Endothelial cell of umbilical vein (primary cell): ENCODE measurements at regions not wholly inside any gene's neighbourhood (a gene's known extent, or its start where the extent isn't known, plus 50 kb on each side); places are given as distances from the start of the nearest gene placed in this dataset.

Experiments used
- BruUV-seq: library from RNA; stranded (reverse); fragments of 400-500 nt; replicated peaks from 2 replicates; lab custom pipeline; 2021; lab: Mats Ljungman, UMichigan
- CTCF ChIA-PET: fragments of 300-600, 350-600 bp; sonication (Branson Sonifier 250); formaldehyde crosslinking; loops from one replicate; lab custom pipeline; 2021; ENCODE audit warnings: antibody characterized with exemption, inconsistent platforms; lab: Charles Lee
- POLR2A ChIA-PET: fragments of 300-600, 350-600 bp; sonication (Branson Sonifier 250); formaldehyde crosslinking; loops from one replicate; lab custom pipeline; 2021; ENCODE audit warnings: antibody characterized with exemption, inconsistent platforms; lab: Charles Lee
- DNase-seq: peaks from one replicate; pipeline ENCODE4 v3.0.0-alpha.2; 2011; ENCODE audit warnings: low read depth, low spot score
- FAIRE-seq: peaks from 2 replicates; lab custom pipeline; 2011; peaks lifted over from hg19 to GRCh38; lab: Jason Lieb, UNC
- H2AFZ ChIP-seq: 2 replicates; pipeline ENCODE4 v1.6.0; 2012; ENCODE audit warnings: low read depth, low read length, control low read depth, inconsistent platforms
- H3K27ac ChIP-seq: 2 replicates; pipeline ENCODE4 v1.5.1; 2011; ENCODE audit warnings: low read depth, mild to moderate bottlenecking, control low read depth, low read length, moderate library complexity; ENCODE audit not compliant: insufficient read depth
- H3K27me3 ChIP-seq, 2 experiments: 2 replicates each; pipeline versions ENCODE4 v1.6.0 to v1.6.1; 2011; ENCODE audit warnings: low read length in 2 of 2, mixed read lengths in 1 of 2; ENCODE audit not compliant: control insufficient read depth in 2 of 2, insufficient read depth in 2 of 2
- H3K36me3 ChIP-seq, 2 experiments: 2 replicates in 1 of 2; 3 replicates in 1 of 2; pipeline ENCODE4 v1.5.1; 2011; ENCODE audit warnings: low read length in 2 of 2, mild to moderate bottlenecking in 1 of 2, moderate library complexity in 1 of 2; ENCODE audit not compliant: control insufficient read depth in 2 of 2, insufficient read depth in 2 of 2; ENCODE audit errors: extremely low read depth in 1 of 2
- H3K4me1 ChIP-seq: 3 replicates; pipeline ENCODE4 v1.5.1; 2011; ENCODE audit warnings: mild to moderate bottlenecking, low read length; ENCODE audit not compliant: control insufficient read depth, insufficient read depth; ENCODE audit errors: extremely low read depth
- H3K4me2 ChIP-seq: 2 replicates; pipeline ENCODE4 v1.6.1; 2011; ENCODE audit warnings: low read length, control low read depth, mixed read lengths; ENCODE audit not compliant: insufficient read depth
- H3K4me3 ChIP-seq, 3 experiments: fragments of 200-600 bp in 1 of 3; sonication (generic), shearing (Covaris generic) in 1 of 3; replicated peaks in 1 of 3; 2 replicates each; pipeline ENCODE4 v1.5.1; 2011 to 2016; ENCODE audit warnings: control low read depth in 3 of 3, low read length in 3 of 3, mild to moderate bottlenecking in 2 of 3, inconsistent platforms in 1 of 3, low read depth in 1 of 3, moderate library complexity in 1 of 3; ENCODE audit not compliant: insufficient read depth in 1 of 3
- H3K79me2 ChIP-seq: 2 replicates; pipeline ENCODE4 v1.6.0; 2012; ENCODE audit warnings: low read length, inconsistent platforms; ENCODE audit not compliant: control insufficient read depth, insufficient read depth
- H3K9ac ChIP-seq: replicated peaks from 2 replicates; pipeline ENCODE3; 2011; ENCODE audit warnings: low read length, control low read depth; ENCODE audit not compliant: insufficient read depth; ENCODE audit errors: extremely low read depth
- H3K9me1 ChIP-seq: replicated peaks from 3 replicates; pipeline ENCODE4 v1.6.0; 2011; ENCODE audit warnings: mild to moderate bottlenecking, low read length; ENCODE audit not compliant: control insufficient read depth, insufficient read depth; ENCODE audit errors: extremely low read depth
- H3K9me3 ChIP-seq: replicated peaks from 2 replicates; pipeline ENCODE4 v1.5.1; 2012; ENCODE audit warnings: low read length, inconsistent platforms; ENCODE audit not compliant: control insufficient read depth, insufficient read depth
- H4K20me1 ChIP-seq: replicated peaks from 2 replicates; pipeline ENCODE3; 2011; ENCODE audit warnings: mild to moderate bottlenecking, low read length; ENCODE audit not compliant: control insufficient read depth, insufficient read depth; ENCODE audit errors: extremely low read depth
- CTCF ChIP-seq, 2 donors: IDR thresholded peaks; 1 replicate in 1 of 2; 2 replicates in 1 of 2; pipeline ENCODE4 v1.5.1; 2011; ENCODE audit warnings: low read length in 2 of 2, mild to moderate bottlenecking in 2 of 2, moderate library complexity in 2 of 2, control low read depth in 1 of 2, inconsistent platforms in 1 of 2, low read depth in 1 of 2; ENCODE audit not compliant: insufficient read depth in 1 of 2; ENCODE audit errors: extremely low read depth in 1 of 2
- EZH2 ChIP-seq: IDR thresholded peaks from 2 replicates; pipeline ENCODE4 v1.6.1; 2012; ENCODE audit warnings: borderline replicate concordance, low read depth, mild to moderate bottlenecking, moderate library complexity, low read length, inconsistent platforms; ENCODE audit not compliant: severe bottlenecking
- FOS ChIP-seq: IDR thresholded peaks from 2 replicates; pipeline ENCODE4 v1.6.1; 2011; ENCODE audit warnings: mild to moderate bottlenecking, low read length, moderate library complexity, borderline replicate concordance; ENCODE audit not compliant: insufficient read depth
- GATA2 ChIP-seq: IDR thresholded peaks from 2 replicates; pipeline ENCODE4 v1.7.0; 2011; ENCODE audit warnings: low read depth, mild to moderate bottlenecking, moderate library complexity, mixed read lengths, low read length; ENCODE audit not compliant: insufficient read length, insufficient read depth
- MAX ChIP-seq: IDR thresholded peaks from 2 replicates; pipeline ENCODE4 v1.6.1; 2011; ENCODE audit not compliant: insufficient read depth, insufficient read length
- MYC ChIP-seq: IDR thresholded peaks from one replicate; pipeline ENCODE4 v1.6.1; 2011; ENCODE audit warnings: mild to moderate bottlenecking, low read depth, low read length
- POLR2AphosphoS5 ChIP-seq: IDR thresholded peaks from 2 replicates; pipeline ENCODE4 v1.6.1; 2012; ENCODE audit warnings: low read depth, mild to moderate bottlenecking, control low read depth, low read length, moderate library complexity; ENCODE audit not compliant: insufficient read depth
- dilution Hi-C: fragments of 300-500 bp; cut with MboI; formaldehyde crosslinking; loops from one replicate; pipeline ENCODE4 v1.15.0; 2019; ENCODE audit warnings: low sequenced_read_pairs; ENCODE audit not compliant: extremely low pct_ligation_motif_present
- intact Hi-C: fragments of 100-400 bp; cut with micrococcal nuclease; formaldehyde crosslinking; loops from one replicate; pipeline ENCODE4 v1.10.0; 2022

- DNase-seq (no peak), FAIRE-seq (no peak)
- no peak overlapping the region for H2AFZ ChIP-seq
- no peaks in the 10 kb centered on the region for H3K9me1 ChIP-seq
- ChIA-PET POLR2A (no interaction called here), CTCF (interaction anchor here (0.6 to 1.1 kb wide), 2 partner anchors 14 to 90 kb away, joined by 3 read pairs; no protein-coding TSS in a partner anchor)
- H3K27ac ChIP-seq = no peak overlapping the region
- intact Hi-C loops = no loop called here
- dilution Hi-C loops = no loop called here
- H3K4me1 ChIP-seq = no peaks in the 10 kb centered on the region
- H3K9me3 ChIP-seq = no peaks in the 10 kb centered on the region
- H3K27me3 ChIP-seq = no peaks in the 10 kb centered on the region
- BruUV-seq = no TSS peak
- TF ChIP-seq POLR2AphosphoS5 (no peak), EZH2 (no peak), MAX (no peak), CTCF (IDR thresholded peaks at IDR 0.05; ENCODE audit: extremely low read depth in 1 of 2, insufficient read depth in 1 of 2, low read depth in 1 of 2, low read length in 2 of 2) (no peak), FOS (no peak), GATA2 (no peak), MYC (no peak)
- no peak overlapping the region for H3K9ac ChIP-seq
- no peaks in the 10 kb centered on the region for H3K36me3 ChIP-seq
- H4K20me1 ChIP-seq = no peaks in the 10 kb centered on the region
- no peaks in the 10 kb centered on the region for H3K79me2 ChIP-seq
- H3K4me2 ChIP-seq = no peak overlapping the region
- no peak overlapping the region for H3K4me3 ChIP-seq
Observed at GRCh38 chr1:55836086-55836485, 620.9 kb upstream of the USP24 start.
